ENCODE measurements at regions not wholly inside any gene's neighbourhood (a gene's known extent, or its start where the extent isn't known, plus 50 kb on each side); places are given as distances from the start of the nearest gene placed in this dataset.

DNA sequence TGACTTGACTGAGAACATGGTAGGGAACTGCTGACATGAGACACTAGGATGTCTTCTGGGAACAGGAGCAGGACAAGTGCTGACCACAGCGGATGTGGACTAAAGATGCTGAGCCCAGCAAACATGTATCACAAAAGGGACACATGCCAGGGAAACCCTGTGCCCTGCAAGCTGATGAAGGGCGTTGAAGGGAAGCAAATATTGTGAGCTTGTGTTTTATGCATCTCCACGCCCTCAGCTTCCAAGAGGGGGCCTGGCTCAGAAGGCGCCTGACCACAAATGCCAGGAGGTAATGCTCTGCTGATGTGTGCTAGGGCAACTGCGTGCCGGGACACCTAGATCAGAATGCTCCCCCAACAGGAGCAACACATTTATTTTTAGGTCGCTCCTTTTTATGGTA, 207.3 kb downstream of the CXCL12 start:
- TF ChIP-seq POLR2A (IDR thresholded peaks at IDR 0.05; ENCODE audit: low read depth, low read length), result no peak
- no peak for TF ChIP-seq TAF1 (IDR thresholded peaks at IDR 0.05; ENCODE audit: borderline replicate concordance, low read depth, low read length)

All from GM12892 (cell line).